A673 (cell line): ENCODE measurements at regions not wholly inside any gene's neighbourhood (a gene's known extent, or its start where the extent isn't known, plus 50 kb on each side); places are given as distances from the start of the nearest gene placed in this dataset.

Experiments
- CTCF ChIP-seq: fragments of 300-800, 200-600 bp; sonication (generic); conservative IDR thresholded peaks from 2 replicates; pipeline ENCODE4 v1.5.1; 2017; ENCODE audit warnings: low read depth, mild to moderate bottlenecking, antibody characterized with exemption, low read length, moderate library complexity, mixed read lengths
- EZH2 ChIP-seq: fragments of 200-600 bp; sonication (generic); IDR thresholded peaks from 2 replicates; pipeline ENCODE4 v1.6.1; 2017; ENCODE audit warnings: borderline replicate concordance, low read depth, mild to moderate bottlenecking, mixed read lengths, antibody characterized with exemption, low read length; ENCODE audit not compliant: poor library complexity, severe bottlenecking

- TF ChIP-seq CTCF: no peak
- no peak for TF ChIP-seq EZH2
These were observed 113.9 kb upstream of the PFKP start for GRCh38 chr10:2953495-2953894.
